ENCODE measurements at regions not wholly inside any gene's neighbourhood (a gene's known extent, or its start where the extent isn't known, plus 50 kb on each side); places are given as distances from the start of the nearest gene placed in this dataset.

DNA sequence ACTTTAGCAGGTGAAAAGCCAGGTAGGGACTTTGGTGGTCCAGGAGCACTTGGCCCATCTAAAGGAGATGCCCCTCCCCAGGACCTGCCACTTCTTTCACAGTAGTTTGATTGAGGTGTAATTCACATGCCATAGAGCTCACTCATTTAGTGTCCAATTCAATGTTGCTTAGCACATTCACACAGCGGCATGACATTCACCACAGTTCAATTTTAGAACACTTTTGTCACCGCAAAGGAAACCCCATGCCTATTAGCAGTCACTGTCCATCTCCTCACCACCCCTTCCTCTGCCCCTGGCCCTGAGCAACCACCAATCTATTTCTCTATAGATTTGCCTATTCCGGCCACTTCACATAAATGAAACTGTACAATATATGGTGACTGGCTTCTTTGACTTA lies 211.6 kb upstream of the ZMIZ1 start:
- DNase-seq (ENCODE audit: low spot score) (no peak), ATAC-seq (ENCODE audit: insufficient number of reproducible peaks, low FRiP score, low read depth) (no peak)
- no peak overlapping the region for H3K27ac ChIP-seq
- TF ChIP-seq, protein P1, sequence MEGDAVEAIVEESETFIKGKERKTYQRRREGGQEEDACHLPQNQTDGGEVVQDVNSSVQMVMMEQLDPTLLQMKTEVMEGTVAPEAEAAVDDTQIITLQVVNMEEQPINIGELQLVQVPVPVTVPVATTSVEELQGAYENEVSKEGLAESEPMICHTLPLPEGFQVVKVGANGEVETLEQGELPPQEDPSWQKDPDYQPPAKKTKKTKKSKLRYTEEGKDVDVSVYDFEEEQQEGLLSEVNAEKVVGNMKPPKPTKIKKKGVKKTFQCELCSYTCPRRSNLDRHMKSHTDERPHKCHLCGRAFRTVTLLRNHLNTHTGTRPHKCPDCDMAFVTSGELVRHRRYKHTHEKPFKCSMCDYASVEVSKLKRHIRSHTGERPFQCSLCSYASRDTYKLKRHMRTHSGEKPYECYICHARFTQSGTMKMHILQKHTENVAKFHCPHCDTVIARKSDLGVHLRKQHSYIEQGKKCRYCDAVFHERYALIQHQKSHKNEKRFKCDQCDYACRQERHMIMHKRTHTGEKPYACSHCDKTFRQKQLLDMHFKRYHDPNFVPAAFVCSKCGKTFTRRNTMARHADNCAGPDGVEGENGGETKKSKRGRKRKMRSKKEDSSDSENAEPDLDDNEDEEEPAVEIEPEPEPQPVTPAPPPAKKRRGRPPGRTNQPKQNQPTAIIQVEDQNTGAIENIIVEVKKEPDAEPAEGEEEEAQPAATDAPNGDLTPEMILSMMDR (IDR thresholded peaks at IDR 0.05), result no peak
- H3K4me3 ChIP-seq, result no peak overlapping the region
- H3K36me3 ChIP-seq, result no peaks in the 10 kb centered on the region
- H3K27me3 ChIP-seq (replicated peaks; ENCODE audit: insufficient read depth), result no peaks in the 10 kb centered on the region
- no peaks in the 10 kb centered on the region for H3K9me3 ChIP-seq
- peaks cover 6 to 22% of the 10 kb centered on the region in 2 donors for H3K4me1 ChIP-seq (ENCODE audit: control insufficient read depth in 1 of 2, low read depth in 2 of 2)

DNA sequence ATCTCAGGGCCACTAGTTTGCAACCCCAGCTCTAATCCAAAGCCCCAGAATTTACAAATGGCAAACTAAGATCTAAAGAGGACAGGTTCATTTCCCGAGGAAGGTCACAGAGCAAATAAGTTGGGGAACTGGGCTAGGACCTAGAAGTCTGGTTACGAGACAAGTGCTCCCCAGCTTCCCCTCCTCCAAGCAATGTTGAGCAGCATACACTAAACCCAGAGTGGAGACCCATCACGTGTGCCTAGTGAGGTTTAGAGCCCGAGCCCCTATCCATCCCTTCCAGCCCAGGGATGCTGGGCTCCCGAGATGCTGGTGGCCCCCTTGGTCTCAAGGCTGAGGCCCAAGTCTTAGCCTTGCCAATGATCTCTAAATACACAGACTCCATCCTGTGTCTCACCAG lies 209.5 kb upstream of the ZMIZ1 start:
- no peak for ATAC-seq (ENCODE audit: insufficient number of reproducible peaks, low FRiP score, low read depth)
- TF ChIP-seq, protein P1 (IDR thresholded peaks at IDR 0.05), result no peak
- no peaks in the 10 kb centered on the region for H3K36me3 ChIP-seq

DNA sequence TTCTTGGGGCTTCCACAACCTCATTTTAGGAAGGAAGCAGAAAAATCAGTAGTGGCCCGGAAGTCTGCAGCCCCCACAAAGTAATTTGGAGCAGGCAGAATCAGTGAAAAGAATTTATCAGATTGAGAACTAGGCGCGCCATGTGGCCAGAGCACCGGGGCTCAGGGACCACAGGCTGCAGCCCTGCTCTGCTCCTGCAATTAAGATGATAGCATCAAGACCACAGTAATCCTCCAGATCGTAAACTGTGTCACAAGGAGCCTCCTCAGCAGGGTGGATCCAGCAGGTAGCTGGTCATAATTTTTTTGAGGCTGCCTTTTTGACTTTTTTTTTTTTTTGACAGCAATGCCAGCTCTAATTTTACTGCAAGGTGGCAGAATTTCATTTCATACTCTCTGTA lies 209.0 kb upstream of the ZMIZ1 start:
- no peak for ATAC-seq (ENCODE audit: insufficient number of reproducible peaks, low FRiP score, low read depth)

More for the DNA sequence above, 209.5 kb upstream of the ZMIZ1 start:
- Histone ChIP-seq H3K4me3 (no peak overlapping the region), H3K27me3 (replicated peaks; ENCODE audit: insufficient read depth) (no peaks in the 10 kb centered on the region), H3K4me1 (ENCODE audit: control insufficient read depth in 1 of 2, low read depth in 2 of 2) (peaks cover 6 to 22% of the 10 kb centered on the region in 2 donors), H3K9me3 (no peaks in the 10 kb centered on the region), H3K27ac (no peak overlapping the region)
- no peak for DNase-seq (ENCODE audit: low spot score)

DNA sequence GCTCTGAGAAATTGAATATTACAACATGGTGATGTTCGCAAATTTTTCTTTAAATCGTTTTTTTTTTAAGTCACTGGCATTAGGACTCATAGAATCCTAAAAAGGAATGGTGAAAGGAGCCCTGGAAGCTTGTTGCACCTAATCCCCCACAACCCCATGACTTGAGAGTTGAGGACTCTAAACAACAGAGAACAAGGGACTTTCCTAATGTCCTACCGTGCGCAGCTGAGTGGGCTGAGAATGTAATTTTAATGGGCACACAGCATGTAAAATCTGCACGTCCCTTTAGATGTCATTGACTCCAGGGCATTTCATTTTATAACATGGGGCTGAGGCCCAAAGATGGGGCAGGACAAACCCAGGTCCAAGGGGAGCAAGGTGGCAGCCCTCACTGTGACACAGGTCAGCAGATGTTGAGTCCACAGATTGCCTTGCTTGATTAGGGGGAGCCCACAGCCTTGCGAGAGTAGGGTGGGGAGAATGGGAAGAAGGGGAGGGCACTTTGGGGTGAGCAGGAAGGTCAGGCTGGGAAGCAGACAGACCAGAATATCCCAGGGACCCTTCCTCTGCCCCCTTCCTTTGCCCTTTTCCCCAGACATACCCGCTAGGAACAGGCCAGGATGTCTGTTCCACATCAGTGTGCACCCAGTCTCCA lies 208.4 kb upstream of the ZMIZ1 start:
- H3K27ac ChIP-seq, result no peak overlapping the region
- H3K27me3 ChIP-seq (replicated peaks; ENCODE audit: insufficient read depth), result no peaks in the 10 kb centered on the region
- TF ChIP-seq, protein P1 (IDR thresholded peaks at IDR 0.05), result no peak
- DNase-seq (ENCODE audit: low spot score), result no peak
- peaks cover 6 to 27% of the 10 kb centered on the region in 2 donors for H3K4me1 ChIP-seq (ENCODE audit: control insufficient read depth in 1 of 2, low read depth in 2 of 2)
- no peak for ATAC-seq (ENCODE audit: insufficient number of reproducible peaks, low FRiP score, low read depth)
- H3K36me3 ChIP-seq, result no peaks in the 10 kb centered on the region
- no peak overlapping the region for H3K4me3 ChIP-seq
- no peaks in the 10 kb centered on the region for H3K9me3 ChIP-seq

More for the DNA sequence above, 209.0 kb upstream of the ZMIZ1 start:
- Histone ChIP-seq H3K36me3 (no peaks in the 10 kb centered on the region), H3K4me3 (no peak overlapping the region), H3K4me1 (ENCODE audit: control insufficient read depth in 1 of 2, low read depth in 2 of 2) (peaks cover 6 to 22% of the 10 kb centered on the region in 2 donors), H3K27me3 (replicated peaks; ENCODE audit: insufficient read depth) (no peaks in the 10 kb centered on the region), H3K27ac (no peak overlapping the region), H3K9me3 (no peaks in the 10 kb centered on the region)
- no peak for DNase-seq (ENCODE audit: low spot score)
- TF ChIP-seq, protein P1 (IDR thresholded peaks at IDR 0.05), result no peak

DNA sequence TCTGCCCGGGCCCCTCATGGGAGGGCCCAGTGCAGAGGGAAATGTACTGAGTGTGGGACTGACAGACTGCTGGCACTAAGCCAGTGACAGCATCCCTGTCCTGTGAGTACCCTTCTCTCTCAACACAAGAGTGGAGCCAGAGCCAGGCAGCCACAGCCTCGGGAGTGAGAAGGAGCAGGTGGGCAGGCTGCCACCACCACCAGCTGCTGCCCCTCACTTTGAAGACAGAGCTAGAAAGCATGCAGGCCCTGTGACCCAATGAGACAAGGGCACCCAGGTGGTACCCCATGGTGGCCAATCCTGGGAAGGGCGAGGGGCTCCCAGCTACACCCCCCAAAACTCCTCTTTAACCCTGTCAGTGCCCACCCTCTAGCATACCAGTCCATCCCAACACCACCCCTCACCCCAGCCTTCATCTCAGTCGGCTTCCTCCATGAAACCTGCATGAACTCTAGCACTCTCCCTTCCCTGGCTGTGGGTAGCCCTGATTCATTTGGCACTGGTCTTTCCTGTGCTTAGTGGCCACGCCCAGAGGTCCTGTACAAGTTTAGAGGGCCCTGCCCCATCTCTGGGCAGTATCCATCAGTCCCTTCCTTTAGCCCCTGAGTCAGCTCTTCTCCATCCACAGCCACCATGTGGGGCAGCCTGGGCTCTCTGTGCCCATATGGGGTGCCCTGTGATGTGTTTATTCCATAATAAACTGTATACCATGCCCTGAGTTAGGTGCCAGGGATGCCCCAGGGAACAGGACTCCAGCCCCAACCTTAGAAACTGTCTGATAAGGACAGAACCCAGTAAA lies 207.0 kb upstream of the ZMIZ1 start:
- no peak for ATAC-seq (ENCODE audit: insufficient number of reproducible peaks, low FRiP score, low read depth)
- H3K4me3 ChIP-seq, result no peak overlapping the region
- TF ChIP-seq, protein P1 (IDR thresholded peaks at IDR 0.05), result no peak

More for the DNA sequence above, 207.0 kb upstream of the ZMIZ1 start:
- Histone ChIP-seq H3K27ac (no peak overlapping the region), H3K4me1 (ENCODE audit: control insufficient read depth in 1 of 2, low read depth in 2 of 2) (peaks cover 6 to 26% of the 10 kb centered on the region in 2 donors), H3K36me3 (no peaks in the 10 kb centered on the region), H3K27me3 (replicated peaks; ENCODE audit: insufficient read depth) (no peaks in the 10 kb centered on the region), H3K9me3 (no peaks in the 10 kb centered on the region)
- no peak for DNase-seq (ENCODE audit: low spot score)

All from thoracic aorta (tissue), 2 donors.